AG04450 (cell line): ENCODE measurements at regions not wholly inside any gene's neighbourhood (a gene's known extent, or its start where the extent isn't known, plus 50 kb on each side); places are given as distances from the start of the nearest gene placed in this dataset.

Source experiments
- CTCF ChIA-PET: fragments of 300-600, 350-600 bp; formaldehyde crosslinking; extraction: SDS; loops from one replicate; lab custom pipeline; 2022; ENCODE audit warnings: antibody characterized with exemption, inconsistent platforms; lab: Charles Lee
- POLR2A ChIA-PET: fragments of 350-600 bp; formaldehyde crosslinking; extraction: SDS; loops from one replicate; lab custom pipeline; 2021; ENCODE audit warnings: antibody characterized with exemption, inconsistent platforms; lab: Yijun Ruan, JAX
- DNase-seq: peaks from one replicate; pipeline ENCODE4 v3.0.0-alpha.2; 2011; ENCODE audit warnings: low read depth, low spot score
- H3K27ac ChIP-seq: one replicate; pipeline ENCODE4 v1.5.1; 2012; ENCODE audit warnings: low read depth, low read length, control low read depth
- H3K27me3 ChIP-seq: one replicate; pipeline ENCODE4 v1.6.0; 2012; ENCODE audit warnings: low read length; ENCODE audit not compliant: control insufficient read depth, insufficient read depth
- H3K4me3 ChIP-seq: 2 replicates; pipeline ENCODE4 v1.5.1; 2011; ENCODE audit warnings: mild to moderate bottlenecking, low read depth, low read length, control low read depth
- H3K9me3 ChIP-seq: 2 replicates; pipeline ENCODE4 v1.5.1; 2012; ENCODE audit warnings: low read length; ENCODE audit not compliant: control insufficient read depth, insufficient read depth
- CTCF ChIP-seq: IDR thresholded peaks from 2 replicates; pipeline ENCODE4 v1.5.1; 2011; ENCODE audit warnings: low read depth, low read length, control low read depth, inconsistent platforms

GRCh38 chr2:24411488-24412151 lies 51.3 kb upstream of the ITSN2 start:
- CTCF ChIA-PET = interaction anchor here (0.6 to 4.3 kb wide), 7 partner anchors 11 to 416 kb away, joined by 3 to 145 read pairs (median 11); partner anchors contain the start of genes CENPO and PTRHD1
- H3K27ac ChIP-seq = no peak overlapping the region
- no peak for TF ChIP-seq CTCF

GRCh38 chr2:24410976-24411375 lies 50.6 kb upstream of the ITSN2 start:
- Histone ChIP-seq H3K4me3 (no peak overlapping the region), H3K27me3 (peaks cover 4% of the 10 kb centered on the region), H3K9me3 (no peaks in the 10 kb centered on the region), H3K27ac (no peak overlapping the region)
- TF ChIP-seq CTCF = no peak
- DNase-seq = no peak
- CTCF ChIA-PET = interaction anchor here (0.6 to 4.3 kb wide), 13 partner anchors 9 to 785 kb away, joined by 3 to 145 read pairs (median 8); partner anchors contain the start of genes CENPO and PTRHD1
- POLR2A ChIA-PET = no interaction called here

More at GRCh38 chr2:24411488-24412151, 51.3 kb upstream of the ITSN2 start:
- DNase-seq = no peak
- POLR2A ChIA-PET = no interaction called here
- Histone ChIP-seq H3K27me3 (peaks cover 4% of the 10 kb centered on the region), H3K9me3 (no peaks in the 10 kb centered on the region), H3K4me3 (no peak overlapping the region)

DNA sequence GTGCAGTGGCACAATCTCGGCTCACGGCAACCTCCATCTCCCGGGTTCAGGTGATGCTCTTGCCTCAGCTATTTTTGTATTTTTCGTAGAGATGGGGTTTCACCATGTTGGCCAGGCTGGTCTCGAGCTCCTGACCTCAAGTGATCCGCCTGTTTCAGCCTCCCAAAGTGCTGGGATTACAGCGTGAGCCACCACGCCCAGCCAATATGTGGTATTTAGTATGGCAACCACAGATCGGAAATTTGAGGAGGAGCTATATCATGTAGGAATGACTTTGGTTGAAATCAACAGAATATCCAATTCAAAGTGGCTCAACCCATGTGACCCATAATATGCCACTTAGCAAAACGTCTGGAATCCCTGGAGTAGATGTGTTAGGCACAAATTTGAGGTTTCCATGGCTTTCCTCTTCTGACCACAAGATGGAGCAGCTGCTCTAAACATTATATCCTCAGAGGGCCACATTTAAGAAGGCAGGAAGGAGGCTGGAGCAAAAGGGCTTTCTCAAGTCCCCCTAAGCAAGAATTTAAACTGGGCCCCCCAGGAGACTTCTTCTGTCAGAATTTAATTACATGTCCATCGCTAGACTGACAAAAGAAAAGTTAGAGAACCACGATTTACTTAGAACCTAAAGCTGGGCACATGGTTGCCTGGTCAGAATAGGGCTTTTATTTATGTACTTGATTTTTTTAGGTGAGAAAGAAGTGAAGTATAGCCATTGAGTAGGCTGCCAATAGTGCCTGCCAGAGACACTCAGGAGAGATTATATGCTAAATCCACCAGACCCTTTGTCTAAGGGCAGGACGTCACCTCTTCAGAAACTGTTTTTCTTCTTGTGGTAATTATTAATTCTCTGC lies 49.6 kb upstream of the ITSN2 start:
- no peak overlapping the region for H3K27ac ChIP-seq
- POLR2A ChIA-PET = no interaction called here

More for the DNA sequence above, 49.6 kb upstream of the ITSN2 start:
- Histone ChIP-seq H3K4me3 (no peak overlapping the region), H3K27me3 (peaks cover 4% of the 10 kb centered on the region), H3K9me3 (no peaks in the 10 kb centered on the region)
- peak; percentile 92 for TF ChIP-seq CTCF
- CTCF ChIA-PET = interaction anchor here (0.6 to 4.3 kb wide), 48 partner anchors 8 to 786 kb away, joined by 3 to 145 read pairs (median 4); partner anchors contain the start of genes CENPO and PTRHD1
- DNase-seq = peak; percentile 43
